NCI-H1417 (cell line): ENCODE measurements at regions not wholly inside any gene's neighbourhood (a gene's known extent, or its start where the extent isn't known, plus 50 kb on each side); places are given as distances from the start of the nearest gene placed in this dataset.
"Not testable (repeated sequence)": the region's sequence is repeated elsewhere in the genome, so short reads cannot be mapped to it uniquely, and the experiment has no call there.

Experiments
- DNase-seq, 3 experiments: peaks; one replicate each; lab custom pipeline; 2025; lab: John Stamatoyannopoulos, UW

DNA sequence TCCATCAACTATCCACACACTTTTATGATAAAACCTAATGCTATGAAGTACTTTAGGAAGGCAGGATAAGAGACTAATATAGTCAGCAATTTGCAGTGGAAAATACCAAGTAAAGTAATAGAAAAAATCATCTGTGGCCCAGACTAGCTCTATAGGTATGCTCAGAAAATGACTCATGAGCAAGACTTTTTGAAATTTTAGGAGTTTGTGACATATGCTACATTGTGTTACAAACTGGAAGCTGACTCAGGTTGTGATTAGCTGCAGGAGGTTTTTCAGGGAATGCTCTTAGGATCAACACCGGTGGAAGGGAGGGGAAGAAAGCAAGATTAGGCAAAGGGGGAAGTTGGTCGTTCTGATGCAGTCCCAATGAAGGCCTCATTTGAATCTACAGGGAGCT lies 56.1 kb downstream of the FEZF1 start:
- no peak for DNase-seq

DNA sequence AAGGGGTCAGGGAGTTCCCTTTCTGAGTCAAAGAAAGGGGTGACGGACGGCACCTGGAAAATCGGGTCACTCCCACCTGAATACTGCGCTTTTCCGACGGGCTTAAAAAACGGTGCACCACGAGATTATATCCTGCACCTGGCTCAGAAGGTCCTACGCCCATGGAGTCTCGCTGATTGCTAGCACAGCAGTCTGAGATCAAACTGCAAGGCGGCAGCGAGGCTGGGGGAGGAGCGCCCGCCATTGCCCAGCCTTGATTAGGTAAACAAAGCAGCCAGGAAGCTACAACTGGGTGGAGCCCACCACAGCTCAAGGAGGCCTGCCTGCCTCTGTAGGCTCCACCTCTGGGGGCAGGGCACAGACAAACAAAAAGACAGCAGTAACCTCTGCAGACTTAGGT lies 65.8 kb downstream of the FEZF1 start:
- not testable (repeated sequence) for DNase-seq

DNA sequence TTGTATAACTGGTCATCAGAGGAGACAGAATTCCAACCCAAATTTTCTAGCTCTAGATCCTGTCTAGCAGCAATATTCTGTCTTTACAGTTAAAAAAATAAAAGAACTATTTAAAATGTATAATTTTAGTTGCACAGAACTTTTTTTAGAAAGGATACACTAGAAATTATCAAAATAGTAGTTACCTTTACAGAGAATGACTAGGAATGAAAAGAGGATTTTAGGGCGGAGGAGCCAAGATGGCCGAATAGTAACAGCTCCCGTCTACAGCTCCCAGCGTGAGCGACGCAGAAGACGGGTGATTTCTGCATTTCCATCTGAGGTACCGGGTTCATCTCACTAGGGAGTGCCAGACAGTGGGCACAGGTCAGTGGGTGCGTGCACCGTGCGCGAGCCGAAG lies 66.3 kb downstream of the FEZF1 start:
- peak in 2 of 3 experiments; percentile 10 to 53 for DNase-seq

GRCh38 chr7:122225874-122226273 lies 78.7 kb downstream of the FEZF1 start:
- no peak for DNase-seq

GRCh38 chr7:122219253-122219865 lies 75.3 kb upstream of the AASS start:
- DNase-seq: peak; percentile 4 to 75 (median 62)

DNA sequence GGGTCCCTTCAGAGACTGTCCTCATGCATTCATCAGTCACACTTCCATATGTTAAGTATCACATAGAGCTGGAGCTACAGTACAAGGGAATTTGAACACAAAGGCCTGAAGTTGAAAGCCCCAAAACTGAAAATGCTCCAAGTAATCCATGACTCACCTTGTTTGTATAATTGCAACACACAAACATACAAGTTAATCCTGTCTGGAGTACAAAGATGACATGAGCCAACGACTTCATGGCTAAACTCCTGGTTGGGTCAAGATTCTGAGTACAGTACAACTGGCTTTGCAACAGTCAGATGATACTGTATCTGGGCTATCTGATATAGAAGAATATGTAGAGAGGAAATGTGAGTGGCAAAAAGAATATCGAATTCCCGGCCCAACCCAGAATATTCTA lies 73.1 kb upstream of the AASS start:
- DNase-seq: no peak

GRCh38 chr7:122212754-122213153 lies 68.7 kb upstream of the AASS start:
- DNase-seq: no peak

DNA sequence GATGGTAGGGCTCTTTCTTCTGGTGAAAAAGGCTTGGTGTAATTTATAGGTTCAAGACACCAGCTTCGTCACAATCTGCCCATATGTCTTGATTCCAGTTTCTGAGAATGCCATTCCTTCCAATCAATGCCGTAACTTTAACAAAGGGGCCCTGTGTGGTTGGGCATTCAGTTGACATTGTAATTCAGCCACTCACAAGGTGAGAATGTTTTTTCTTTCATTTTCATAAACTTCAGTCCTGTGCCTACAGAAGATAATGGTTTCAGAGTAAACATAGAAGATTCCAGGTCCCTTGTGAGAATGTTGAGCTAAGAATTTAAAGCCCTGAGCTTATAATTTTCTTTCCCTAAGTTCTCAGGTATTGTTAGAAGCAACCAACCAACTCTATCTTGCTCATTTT lies 67.3 kb upstream of the AASS start:
- no peak for DNase-seq

DNA sequence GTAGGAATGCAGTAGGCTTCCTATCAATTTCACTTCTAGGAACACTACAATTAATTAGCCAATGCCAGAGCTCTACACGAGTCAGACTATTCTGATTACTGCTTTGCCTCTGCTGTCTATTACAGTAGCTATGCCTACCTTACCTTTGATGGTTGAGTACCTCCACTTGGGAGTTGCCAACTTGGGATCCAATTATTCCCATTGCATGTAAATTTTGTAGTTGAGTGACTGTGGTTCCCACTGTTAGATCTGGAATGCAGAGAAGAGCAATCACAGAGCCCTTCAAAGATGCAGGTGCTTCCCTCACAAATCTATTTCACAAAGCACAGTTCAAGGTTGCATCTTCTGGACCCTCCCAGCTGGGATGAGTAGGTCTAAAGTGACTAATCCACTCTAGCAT lies 62.9 kb upstream of the AASS start:
- DNase-seq: no peak

DNA sequence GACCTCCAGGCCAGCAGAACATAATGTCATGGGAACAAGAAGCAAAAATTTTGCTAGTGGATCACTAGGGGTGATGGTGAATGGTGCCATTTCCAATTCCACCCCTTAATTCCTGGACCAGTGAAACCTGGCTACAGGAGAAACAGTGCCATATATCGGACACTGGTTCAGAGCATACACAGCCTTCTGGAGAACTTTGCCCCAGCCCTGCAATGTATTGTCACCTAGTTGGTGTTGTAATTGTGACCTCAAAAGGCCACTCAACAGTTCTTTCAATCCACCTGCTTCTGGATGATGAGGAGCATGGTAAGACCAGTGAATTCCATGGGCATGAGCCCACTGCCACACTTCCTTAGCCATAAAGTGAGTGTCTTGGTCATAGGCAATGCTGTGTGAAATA lies 59.8 kb upstream of the AASS start:
- no peak for DNase-seq

DNA sequence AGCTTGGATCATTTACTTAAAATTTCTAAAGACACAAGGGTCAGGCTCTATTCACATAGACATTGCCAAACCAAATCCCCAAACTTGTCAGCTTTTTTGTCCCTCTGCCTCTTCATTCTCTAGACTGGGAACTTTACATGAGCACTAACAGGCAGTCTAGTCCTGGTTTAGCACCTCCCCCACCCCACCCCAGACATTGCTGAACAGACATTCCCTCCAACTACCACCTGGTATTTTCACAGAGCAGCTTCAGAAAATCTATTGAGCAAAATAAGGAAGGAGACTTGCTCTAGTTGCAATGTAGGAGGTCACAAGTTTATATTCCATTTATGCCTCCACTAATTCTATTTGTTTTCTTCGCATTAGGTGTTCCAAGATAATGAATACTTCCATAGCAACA lies 56.8 kb upstream of the AASS start:
- no peak for DNase-seq

DNA sequence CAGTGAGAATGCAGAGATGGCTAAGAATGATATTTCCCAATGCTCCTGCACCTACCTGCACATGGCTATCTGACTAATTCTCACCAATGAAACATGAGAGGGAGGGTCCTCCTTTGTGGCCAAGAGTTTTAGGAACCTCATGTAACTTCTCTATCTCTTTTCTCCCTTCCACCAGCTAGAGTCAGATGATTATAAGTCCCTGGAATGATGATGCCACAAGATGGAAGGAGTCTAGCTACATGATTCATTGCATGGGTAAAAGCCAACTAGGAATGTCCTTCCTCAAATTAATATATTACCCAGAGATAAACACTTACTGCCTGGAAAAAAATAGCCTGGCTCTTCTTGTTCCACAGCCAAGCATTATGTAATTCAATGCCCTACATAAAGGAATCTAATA lies 55.1 kb upstream of the AASS start:
- no peak for DNase-seq

GRCh38 chr7:122198581-122198980 lies 54.5 kb upstream of the AASS start:
- no peak for DNase-seq
